AG08396 (cell line): ENCODE measurements at regions not wholly inside any gene's neighbourhood (a gene's known extent, or its start where the extent isn't known, plus 50 kb on each side); places are given as distances from the start of the nearest gene placed in this dataset.

Experiments
- DNase-seq: peaks from one replicate; pipeline ENCODE4 v3.0.0; 2012; ENCODE audit warnings: low spot score, mixed read lengths

- DNase-seq, result no peak
Observed at GRCh38 chr17:71287071-71287823, 833.6 kb upstream of the SOX9 start.

- no peak for DNase-seq
Observed at GRCh38 chr17:71292006-71292405, 828.8 kb upstream of the SOX9 start.

- no peak for DNase-seq
Observed at GRCh38 chr17:71296005-71296404, 824.8 kb upstream of the SOX9 start.

GRCh38 chr17:71301063-71301462 is 819.8 kb upstream of the SOX9 start:
- no peak for DNase-seq

- DNase-seq, result no peak
Observed at GRCh38 chr17:71302721-71303549, 817.9 kb upstream of the SOX9 start.

GRCh38 chr17:71304498-71305158 is 816.2 kb upstream of the SOX9 start:
- no peak for DNase-seq

GRCh38 chr17:71313866-71314265 is 807.0 kb upstream of the SOX9 start:
- DNase-seq, result no peak

- no peak for DNase-seq
Observed at GRCh38 chr17:71315568-71315967, 805.3 kb upstream of the SOX9 start.

- DNase-seq, result no peak
Observed at GRCh38 chr17:71316176-71316897, 804.5 kb upstream of the SOX9 start.

GRCh38 chr17:71320009-71320796 is 800.6 kb upstream of the SOX9 start:
- no peak for DNase-seq

GRCh38 chr17:71325117-71325516 is 795.7 kb upstream of the SOX9 start:
- no peak for DNase-seq

- no peak for DNase-seq
Observed at GRCh38 chr17:71325886-71326285, 794.9 kb upstream of the SOX9 start.

- peak; percentile 26 for DNase-seq
Observed at GRCh38 chr17:71327376-71328059, 793.3 kb upstream of the SOX9 start.

GRCh38 chr17:71329310-71330098 is 791.3 kb upstream of the SOX9 start:
- no peak for DNase-seq

- no peak for DNase-seq
Observed at GRCh38 chr17:71330099-71330375, 790.8 kb upstream of the SOX9 start.

- no peak for DNase-seq
Observed at GRCh38 chr17:71331754-71332325, 789.0 kb upstream of the SOX9 start.

- peak; percentile 8 for DNase-seq
Observed at GRCh38 chr17:71334048-71334751, 786.6 kb upstream of the SOX9 start.

- DNase-seq, result no peak
Observed at GRCh38 chr17:71335212-71335611, 785.6 kb upstream of the SOX9 start.

GRCh38 chr17:71337938-71338337 is 782.9 kb upstream of the SOX9 start:
- no peak for DNase-seq
